A673 (cell line): ENCODE measurements at regions not wholly inside any gene's neighbourhood (a gene's known extent, or its start where the extent isn't known, plus 50 kb on each side); places are given as distances from the start of the nearest gene placed in this dataset.

Source experiments
- EZH2 ChIP-seq: fragments of 200-600 bp; sonication (generic); IDR thresholded peaks from 2 replicates; pipeline ENCODE4 v1.6.1; 2017; ENCODE audit warnings: borderline replicate concordance, low read depth, mild to moderate bottlenecking, mixed read lengths, antibody characterized with exemption, low read length; ENCODE audit not compliant: poor library complexity, severe bottlenecking
- TF ChIP-seq, protein P1 (sequence below): fragments of 300-800, 200-600 bp; sonication (generic); conservative IDR thresholded peaks from 2 replicates; pipeline ENCODE4 v1.5.1; 2017; ENCODE audit warnings: low read depth, mild to moderate bottlenecking, antibody characterized with exemption, low read length, moderate library complexity, mixed read lengths

DNA sequence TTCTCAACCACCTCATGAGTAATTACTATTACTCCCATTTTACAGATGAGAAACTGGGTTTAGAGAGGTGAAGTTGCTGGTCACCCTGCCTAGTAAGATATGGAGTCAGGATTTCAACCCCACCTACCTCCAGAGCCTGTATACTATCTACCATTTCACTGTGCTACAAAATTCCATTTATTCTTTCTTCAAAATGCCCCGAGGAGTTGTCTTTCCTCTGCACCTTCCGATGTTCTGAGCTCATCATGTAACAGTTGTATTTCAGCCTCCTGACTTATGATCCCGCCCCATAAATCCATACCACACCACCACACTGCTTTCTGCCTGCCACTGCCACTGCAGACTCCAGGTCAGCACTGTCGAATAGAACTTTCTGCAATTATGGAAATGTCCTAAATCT lies 71.3 kb upstream of the SLC25A36 start:
- no peak for TF ChIP-seq EZH2
- TF ChIP-seq, protein P1, sequence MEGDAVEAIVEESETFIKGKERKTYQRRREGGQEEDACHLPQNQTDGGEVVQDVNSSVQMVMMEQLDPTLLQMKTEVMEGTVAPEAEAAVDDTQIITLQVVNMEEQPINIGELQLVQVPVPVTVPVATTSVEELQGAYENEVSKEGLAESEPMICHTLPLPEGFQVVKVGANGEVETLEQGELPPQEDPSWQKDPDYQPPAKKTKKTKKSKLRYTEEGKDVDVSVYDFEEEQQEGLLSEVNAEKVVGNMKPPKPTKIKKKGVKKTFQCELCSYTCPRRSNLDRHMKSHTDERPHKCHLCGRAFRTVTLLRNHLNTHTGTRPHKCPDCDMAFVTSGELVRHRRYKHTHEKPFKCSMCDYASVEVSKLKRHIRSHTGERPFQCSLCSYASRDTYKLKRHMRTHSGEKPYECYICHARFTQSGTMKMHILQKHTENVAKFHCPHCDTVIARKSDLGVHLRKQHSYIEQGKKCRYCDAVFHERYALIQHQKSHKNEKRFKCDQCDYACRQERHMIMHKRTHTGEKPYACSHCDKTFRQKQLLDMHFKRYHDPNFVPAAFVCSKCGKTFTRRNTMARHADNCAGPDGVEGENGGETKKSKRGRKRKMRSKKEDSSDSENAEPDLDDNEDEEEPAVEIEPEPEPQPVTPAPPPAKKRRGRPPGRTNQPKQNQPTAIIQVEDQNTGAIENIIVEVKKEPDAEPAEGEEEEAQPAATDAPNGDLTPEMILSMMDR = no peak
